ENCODE measurements at regions not wholly inside any gene's neighbourhood (a gene's known extent, or its start where the extent isn't known, plus 50 kb on each side); places are given as distances from the start of the nearest gene placed in this dataset.

GRCh38 chr18:10057894-10058791, 144.3 kb downstream of the VAPA start:
- no peak overlapping the region for H3K4me3 Mint-ChIP-seq (ENCODE audit: low read depth)
- TF ChIP-seq CTCF (IDR thresholded peaks at IDR 0.05; ENCODE audit: unreplicated experiment), result no peak
- no peaks in the 10 kb centered on the region for H3K9me3 Mint-ChIP-seq (ENCODE audit: low read depth)
- no peak for DNase-seq (ENCODE audit: low spot score, unreplicated experiment)
- H3K27me3 Mint-ChIP-seq, result peaks cover 34% of the 10 kb centered on the region
- no peaks in the 10 kb centered on the region for H3K36me3 Mint-ChIP-seq (ENCODE audit: insufficient read depth)
- H3K27ac Mint-ChIP-seq, result no peak overlapping the region
- peaks cover 9% of the 10 kb centered on the region for H3K4me1 Mint-ChIP-seq (ENCODE audit: low read depth)

DNA sequence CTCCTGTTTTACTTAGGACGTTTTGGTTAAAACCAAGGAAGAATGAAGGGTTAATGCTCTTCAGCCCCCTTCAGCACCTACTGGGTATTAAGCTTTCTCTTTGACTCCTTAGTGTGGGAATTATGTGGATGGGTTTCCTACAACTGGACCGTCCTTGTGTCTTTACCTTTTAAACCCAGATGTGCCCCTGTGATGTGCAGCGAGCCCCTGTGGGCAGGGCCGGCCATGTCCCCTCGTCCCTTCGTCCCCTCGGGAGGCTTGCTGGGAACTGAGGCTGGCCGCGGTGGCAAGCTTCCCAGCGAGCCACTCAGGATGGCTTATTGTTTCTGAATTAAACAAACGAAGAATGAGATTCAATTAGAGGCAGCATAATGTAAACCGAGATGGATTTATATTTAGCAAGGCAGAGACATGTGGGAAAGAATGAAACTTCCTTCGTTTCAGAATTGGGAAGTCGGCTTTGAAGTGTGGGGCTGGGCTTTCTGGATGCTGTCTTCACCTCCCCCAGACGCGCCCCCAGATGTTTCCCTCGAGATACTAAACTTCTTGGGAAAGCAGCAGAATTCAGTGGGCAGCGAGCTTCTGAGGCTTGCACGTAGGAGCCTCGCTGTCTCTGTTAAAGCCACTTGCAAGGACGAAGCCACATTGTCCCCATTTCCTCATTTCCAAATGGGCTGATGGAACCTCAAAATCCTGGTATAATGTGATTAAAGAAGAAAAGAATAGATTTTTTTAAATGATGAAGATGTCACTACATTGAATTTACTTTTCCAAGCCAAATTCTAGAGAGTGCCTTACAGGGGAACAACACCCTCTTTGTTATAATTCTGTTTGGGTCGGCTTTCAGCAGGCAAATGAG, 146.0 kb downstream of the VAPA start:
- H3K4me3 Mint-ChIP-seq (ENCODE audit: low read depth), result no peak overlapping the region
- no peak for TF ChIP-seq CTCF (IDR thresholded peaks at IDR 0.05; ENCODE audit: unreplicated experiment)
- H3K36me3 Mint-ChIP-seq (ENCODE audit: insufficient read depth), result no peaks in the 10 kb centered on the region
- H3K27me3 Mint-ChIP-seq, result peaks cover 26% of the 10 kb centered on the region
- H3K27ac Mint-ChIP-seq, result no peak overlapping the region
- no peaks in the 10 kb centered on the region for H3K9me3 Mint-ChIP-seq (ENCODE audit: low read depth)
- no peak for DNase-seq (ENCODE audit: low spot score, unreplicated experiment)
- peaks cover 8% of the 10 kb centered on the region for H3K4me1 Mint-ChIP-seq (ENCODE audit: low read depth)

DNA sequence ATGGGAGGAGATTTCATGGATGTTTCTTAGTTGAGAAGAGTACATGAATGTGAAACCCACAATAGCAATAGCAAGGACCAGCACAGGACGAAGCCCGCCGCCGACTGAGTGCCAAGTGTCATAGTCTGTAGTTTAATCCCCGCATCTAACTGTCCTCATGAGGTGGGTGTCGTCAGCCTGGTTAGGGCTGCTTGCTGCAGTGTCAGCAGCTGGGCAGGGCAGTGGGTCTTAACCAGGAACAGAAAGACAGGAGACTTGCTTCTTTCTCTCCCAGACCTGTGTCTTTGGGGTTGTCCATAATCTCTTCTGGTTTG, 146.6 kb downstream of the VAPA start:
- Mint-ChIP-seq H3K27ac (no peak overlapping the region), H3K27me3 (peaks cover 20% of the 10 kb centered on the region), H3K4me3 (ENCODE audit: low read depth) (no peak overlapping the region), H3K4me1 (ENCODE audit: low read depth) (peaks cover 8% of the 10 kb centered on the region), H3K36me3 (ENCODE audit: insufficient read depth) (no peaks in the 10 kb centered on the region), H3K9me3 (ENCODE audit: low read depth) (no peaks in the 10 kb centered on the region)
- no peak for DNase-seq (ENCODE audit: low spot score, unreplicated experiment)
- no peak for TF ChIP-seq CTCF (IDR thresholded peaks at IDR 0.05; ENCODE audit: unreplicated experiment)

- Mint-ChIP-seq H3K4me3 (ENCODE audit: low read depth) (no peak overlapping the region), H3K36me3 (ENCODE audit: insufficient read depth) (no peaks in the 10 kb centered on the region), H3K27me3 (peaks cover 16% of the 10 kb centered on the region), H3K27ac (no peak overlapping the region), H3K4me1 (ENCODE audit: low read depth) (peaks cover 7% of the 10 kb centered on the region), H3K9me3 (ENCODE audit: low read depth) (no peaks in the 10 kb centered on the region)
- no peak for DNase-seq (ENCODE audit: low spot score, unreplicated experiment)
- no peak for TF ChIP-seq CTCF (IDR thresholded peaks at IDR 0.05; ENCODE audit: unreplicated experiment)
Observed at GRCh38 chr18:10060841-10061240, 147.0 kb downstream of the VAPA start.

DNA sequence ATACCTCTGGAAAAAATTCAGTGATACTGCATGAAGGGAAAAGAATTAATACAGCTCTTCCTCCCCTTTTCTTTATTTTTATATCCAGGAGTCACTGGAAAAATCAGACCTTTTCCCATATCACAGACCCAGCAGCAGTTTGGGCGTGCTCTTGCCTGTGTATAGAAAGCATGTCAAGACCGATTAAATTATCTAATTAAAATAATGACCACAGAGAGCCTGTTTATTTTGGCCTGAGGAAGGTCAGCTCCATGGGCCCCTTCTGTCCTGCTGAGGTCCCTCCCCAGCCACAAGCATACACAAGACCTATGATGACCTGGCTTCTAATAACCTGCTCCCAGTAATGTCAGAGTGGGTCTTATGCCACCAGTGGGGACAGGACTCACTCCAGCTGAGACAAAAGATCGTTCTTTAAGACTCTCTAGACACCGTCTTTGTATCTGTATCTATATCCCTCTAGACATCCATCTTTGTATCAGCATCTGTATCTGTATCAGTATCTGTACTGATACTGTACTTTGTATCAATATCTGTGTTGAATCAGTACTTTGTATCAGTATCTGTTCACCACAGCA, 147.8 kb downstream of the VAPA start:
- TF ChIP-seq CTCF (IDR thresholded peaks at IDR 0.05; ENCODE audit: unreplicated experiment), result no peak
- Mint-ChIP-seq H3K4me1 (ENCODE audit: low read depth) (peaks cover 7% of the 10 kb centered on the region), H3K27me3 (peaks cover 14% of the 10 kb centered on the region), H3K27ac (no peak overlapping the region), H3K36me3 (ENCODE audit: insufficient read depth) (no peaks in the 10 kb centered on the region), H3K9me3 (ENCODE audit: low read depth) (no peaks in the 10 kb centered on the region), H3K4me3 (ENCODE audit: low read depth) (no peak overlapping the region)
- no peak for DNase-seq (ENCODE audit: low spot score, unreplicated experiment)

Measured in progenitor cell of endocrine pancreas (in vitro differentiated cells).